ENCODE measurements at regions not wholly inside any gene's neighbourhood (a gene's known extent, or its start where the extent isn't known, plus 50 kb on each side); places are given as distances from the start of the nearest gene placed in this dataset.
A peak's percentile ranks its signal among the peaks of the same experiment; 100 is the strongest.
"Not testable (repeated sequence)": the region's sequence is repeated elsewhere in the genome, so short reads cannot be mapped to it uniquely, and the experiment has no call there.

DNA sequence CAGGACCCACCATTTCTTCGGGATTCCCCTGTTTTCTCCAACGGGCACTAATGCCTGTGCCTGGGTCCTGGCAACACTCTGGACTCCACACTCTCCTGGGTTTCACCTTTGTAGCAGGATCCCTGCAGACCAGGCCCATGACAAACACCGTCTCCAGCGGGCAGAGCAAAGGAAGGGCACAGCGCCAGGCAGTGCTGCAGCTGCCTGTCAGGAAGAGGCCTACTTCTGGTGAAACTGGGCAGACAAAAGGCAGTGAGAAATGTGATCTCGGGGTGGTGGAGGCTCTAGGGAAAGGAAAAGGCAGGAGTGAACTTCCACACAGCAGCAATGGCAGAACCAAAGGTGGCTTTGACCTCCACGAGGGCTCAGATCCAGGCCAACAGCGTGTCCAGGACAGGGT, 165.3 kb downstream of the OR4F15 start:
- DNase-seq (ENCODE audit: low read depth, low spot score); H3K4me3 ChIP-seq (ENCODE audit: low read length): not testable (repeated sequence)

DNA sequence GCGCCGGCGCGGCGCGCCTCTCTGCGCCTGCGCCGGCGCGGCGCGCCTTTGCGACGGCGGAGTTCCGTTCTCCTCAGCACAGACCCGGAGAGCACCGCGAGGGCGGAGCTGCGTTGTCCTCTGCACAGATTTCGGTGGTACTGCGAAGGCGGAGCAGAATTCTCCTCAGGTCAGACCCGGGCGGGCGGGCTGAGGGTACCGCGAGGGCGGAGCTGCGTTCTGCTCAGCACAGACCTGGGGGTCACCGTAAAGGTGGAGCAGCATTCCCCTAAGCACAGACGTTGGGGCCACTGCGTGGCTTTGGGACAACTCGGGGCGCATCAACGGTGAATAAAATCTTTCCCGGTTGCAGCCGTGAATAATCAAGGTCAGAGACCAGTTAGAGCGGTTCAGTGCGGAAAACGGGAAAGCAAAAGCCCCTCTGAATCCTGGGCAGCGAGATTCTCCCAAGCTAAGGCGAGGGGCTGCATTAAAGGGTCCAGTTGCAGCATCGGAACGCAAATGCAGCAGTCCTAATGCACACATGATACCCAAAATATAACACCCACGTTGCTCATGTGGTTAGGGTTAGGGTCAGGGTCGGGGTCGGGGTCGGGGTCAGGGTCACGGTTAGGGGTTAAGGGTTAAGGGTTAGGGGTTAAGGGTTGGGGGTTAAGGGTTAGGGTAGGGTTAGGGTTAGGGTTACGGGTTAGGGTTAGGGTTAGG, 168.4 kb downstream of the OR4F15 start:
- H3K4me3 ChIP-seq (ENCODE audit: low read length), result not testable (repeated sequence)
- DNase-seq (ENCODE audit: low read depth, low spot score), result peak; percentile 24
